ENCODE measurements at regions not wholly inside any gene's neighbourhood (a gene's known extent, or its start where the extent isn't known, plus 50 kb on each side); places are given as distances from the start of the nearest gene placed in this dataset.

DNA sequence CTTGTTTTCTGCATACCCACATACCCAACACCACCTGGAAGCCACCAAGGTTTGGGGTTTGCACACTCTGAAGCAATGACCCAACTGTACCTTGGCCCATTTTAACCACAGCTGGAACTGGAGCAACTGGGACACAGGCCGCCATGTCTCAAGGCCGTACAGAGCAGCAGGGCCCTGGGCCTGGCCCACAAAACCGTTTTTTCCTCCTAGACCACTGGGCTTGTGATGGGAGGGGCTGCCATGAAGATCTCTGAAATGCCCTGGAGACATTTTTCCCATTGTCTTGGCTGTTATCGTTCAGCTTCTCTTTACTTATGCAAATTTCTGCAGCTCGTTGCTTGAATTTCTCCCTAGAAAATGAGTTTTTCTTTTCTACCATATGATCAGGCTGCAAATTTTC lies 96.7 kb upstream of the PLEKHA5 start:
- no peak for DNase-seq
- in situ Hi-C loops (cut with MboI; ENCODE audit: low pct_unique_long_range_greater_than_20kb, low sequenced_read_pairs): no loop called here

- in situ Hi-C loops (cut with MboI; ENCODE audit: low pct_unique_long_range_greater_than_20kb, low sequenced_read_pairs): no loop called here
- no peak for DNase-seq
Observed at GRCh38 chr12:19033244-19033643, 96.3 kb upstream of the PLEKHA5 start.

DNA sequence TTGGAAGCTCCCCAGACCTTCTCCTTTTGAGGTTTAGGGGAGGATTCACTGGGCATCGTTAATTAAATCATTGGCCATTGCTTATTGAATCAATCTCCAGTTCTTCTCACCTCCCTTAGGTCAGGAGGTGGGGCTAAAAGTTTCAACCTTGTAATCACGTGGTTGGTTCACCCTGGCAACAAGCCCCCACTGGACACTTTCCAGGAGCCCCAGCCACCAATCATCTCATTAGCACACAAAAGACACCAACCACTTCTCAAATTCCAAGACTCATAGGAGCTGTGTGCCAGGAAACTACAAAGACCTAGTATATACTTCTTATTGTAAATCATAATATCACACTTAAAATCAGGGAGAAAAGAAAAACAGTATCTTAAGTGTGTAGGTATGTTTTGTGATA lies 94.6 kb upstream of the PLEKHA5 start:
- in situ Hi-C loops (cut with MboI; ENCODE audit: low pct_unique_long_range_greater_than_20kb, low sequenced_read_pairs): no loop called here

GRCh38 chr12:19035536-19035935 lies 94.0 kb upstream of the PLEKHA5 start:
- in situ Hi-C loops (cut with MboI; ENCODE audit: low pct_unique_long_range_greater_than_20kb, low sequenced_read_pairs): no loop called here
- DNase-seq: no peak

More for the DNA sequence above, 94.6 kb upstream of the PLEKHA5 start:
- DNase-seq: no peak

GRCh38 chr12:19036673-19037357 lies 92.7 kb upstream of the PLEKHA5 start:
- in situ Hi-C loops (cut with MboI; ENCODE audit: low pct_unique_long_range_greater_than_20kb, low sequenced_read_pairs): no loop called here
- DNase-seq: no peak

DNA sequence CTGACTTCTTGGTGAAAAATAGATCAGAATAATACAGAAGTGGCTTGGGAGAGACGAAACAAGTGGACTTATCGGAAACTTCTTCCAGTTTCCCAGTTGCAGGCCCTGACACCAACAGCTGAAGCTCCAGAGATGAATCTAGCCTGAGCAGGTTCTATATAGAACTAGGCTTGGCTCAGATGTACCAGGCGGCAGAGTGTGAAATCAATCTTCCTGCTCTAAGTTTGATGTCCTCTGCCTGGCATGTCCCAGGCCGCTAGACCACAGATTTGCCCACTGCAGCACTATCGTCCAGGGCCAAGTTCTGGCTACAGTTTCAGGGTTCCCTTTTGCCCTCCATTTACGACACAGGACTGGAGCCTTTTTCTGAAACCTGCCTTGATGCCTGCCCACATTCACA lies 91.3 kb upstream of the PLEKHA5 start:
- in situ Hi-C loops (cut with MboI; ENCODE audit: low pct_unique_long_range_greater_than_20kb, low sequenced_read_pairs): no loop called here
- no peak for DNase-seq

DNA sequence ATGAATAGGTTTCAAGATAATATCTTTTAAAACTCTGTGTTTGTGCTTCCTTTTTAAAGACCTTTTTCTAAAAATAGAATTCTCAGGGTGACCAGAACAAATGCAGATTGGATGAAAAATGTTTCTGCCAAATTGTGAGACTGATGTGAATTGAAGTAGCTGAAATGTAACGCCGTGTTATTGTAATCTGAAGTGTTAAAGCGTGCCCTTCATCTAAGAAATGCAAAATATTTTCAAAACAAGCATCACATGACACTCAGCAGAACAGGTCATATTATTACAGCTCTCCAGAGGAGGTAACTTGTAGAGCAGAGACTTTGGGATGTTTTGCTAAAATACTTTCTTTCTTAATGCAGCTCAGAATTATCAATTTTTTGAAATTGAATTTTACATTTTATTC lies 90.0 kb upstream of the PLEKHA5 start:
- in situ Hi-C loops (cut with MboI; ENCODE audit: low pct_unique_long_range_greater_than_20kb, low sequenced_read_pairs): no loop called here
- DNase-seq: no peak

DNA sequence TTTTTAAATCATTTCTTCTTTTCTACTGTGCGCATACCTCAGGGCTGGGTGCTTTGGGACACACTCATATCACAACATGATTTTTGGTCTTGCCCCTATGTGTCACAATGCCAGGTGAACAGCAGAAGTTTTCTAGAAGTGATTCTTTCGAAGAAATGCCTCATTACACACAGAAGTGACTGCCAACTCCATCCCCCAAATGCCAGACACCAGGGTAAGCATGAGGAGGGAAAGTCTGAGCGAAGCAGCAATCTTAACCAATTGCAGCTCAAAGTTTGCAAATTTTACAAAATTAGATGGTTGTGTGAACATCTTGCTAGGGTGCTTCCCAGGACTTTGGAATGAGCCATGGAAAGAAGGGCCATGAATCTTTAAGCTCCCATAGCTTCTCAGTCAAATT lies 87.3 kb upstream of the PLEKHA5 start:
- in situ Hi-C loops (cut with MboI; ENCODE audit: low pct_unique_long_range_greater_than_20kb, low sequenced_read_pairs): no loop called here
- no peak for DNase-seq

DNA sequence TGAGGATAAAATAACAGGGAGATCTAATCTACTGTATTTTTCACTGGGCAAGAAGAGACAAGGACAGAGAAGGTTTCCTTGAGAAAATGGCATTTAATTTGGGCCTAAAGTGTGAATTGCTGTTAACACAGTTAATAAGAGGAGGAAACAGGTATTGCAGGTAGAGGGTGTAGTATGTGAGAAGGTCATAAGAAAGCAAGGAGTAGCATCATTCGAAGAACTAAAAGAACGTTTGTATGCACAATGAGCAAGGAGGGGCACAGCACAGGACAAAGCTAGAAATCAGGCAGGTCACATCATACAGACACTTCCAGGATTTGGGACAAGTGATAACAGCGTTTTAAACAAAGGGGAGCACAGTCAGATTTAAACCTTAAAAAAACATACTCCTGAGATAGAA lies 85.1 kb upstream of the PLEKHA5 start:
- DNase-seq: no peak
- in situ Hi-C loops (cut with MboI; ENCODE audit: low pct_unique_long_range_greater_than_20kb, low sequenced_read_pairs): no loop called here

GRCh38 chr12:19044891-19045290 lies 84.6 kb upstream of the PLEKHA5 start:
- no peak for DNase-seq
- in situ Hi-C loops (cut with MboI; ENCODE audit: low pct_unique_long_range_greater_than_20kb, low sequenced_read_pairs): no loop called here

DNA sequence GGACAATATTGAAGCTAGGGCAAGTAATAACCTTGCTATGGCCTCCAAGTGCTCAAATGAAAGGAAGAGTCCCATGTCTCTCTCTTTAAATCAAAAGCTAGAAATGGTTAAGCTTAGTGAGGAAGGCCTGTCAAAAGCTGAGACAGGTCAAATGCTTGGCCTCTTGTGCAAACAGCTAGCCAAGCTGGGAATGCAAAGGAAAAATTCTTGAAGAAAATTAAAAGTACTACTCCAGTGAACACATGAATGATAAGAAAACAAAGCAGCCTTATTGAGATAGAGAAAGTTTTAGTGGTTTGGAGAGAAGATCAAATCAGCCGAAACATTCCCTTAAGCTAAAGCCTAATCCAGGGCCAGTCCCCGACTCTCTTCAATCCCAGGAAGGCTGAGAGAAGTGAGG lies 84.1 kb upstream of the PLEKHA5 start:
- DNase-seq: no peak
- in situ Hi-C loops (cut with MboI; ENCODE audit: low pct_unique_long_range_greater_than_20kb, low sequenced_read_pairs): no loop called here

GRCh38 chr12:19048943-19049342 lies 80.6 kb upstream of the PLEKHA5 start:
- DNase-seq: no peak
- in situ Hi-C loops (cut with MboI; ENCODE audit: low pct_unique_long_range_greater_than_20kb, low sequenced_read_pairs): no loop called here

DNA sequence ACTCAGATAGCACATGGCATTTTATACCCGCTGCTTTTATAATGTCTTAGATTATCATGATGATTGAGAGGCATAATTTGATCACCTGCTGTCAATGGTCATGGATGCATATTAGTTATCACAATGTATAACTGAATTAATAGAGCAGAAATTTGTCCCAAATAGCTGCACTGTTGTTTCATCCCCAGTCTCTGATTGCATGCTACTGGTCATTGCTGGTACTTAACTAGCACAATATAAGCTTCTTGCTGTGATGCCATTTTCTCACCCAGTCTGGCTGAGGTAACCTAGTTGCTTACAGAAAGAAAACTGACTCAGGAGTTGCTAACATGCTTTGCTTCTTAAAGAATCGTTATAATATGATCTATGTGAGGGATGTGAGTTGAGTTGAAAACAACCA lies 76.8 kb upstream of the PLEKHA5 start:
- DNase-seq: no peak
- in situ Hi-C loops (cut with MboI; ENCODE audit: low pct_unique_long_range_greater_than_20kb, low sequenced_read_pairs): no loop called here

GRCh38 chr12:19053218-19053617 lies 76.3 kb upstream of the PLEKHA5 start:
- DNase-seq: no peak
- in situ Hi-C loops (cut with MboI; ENCODE audit: low pct_unique_long_range_greater_than_20kb, low sequenced_read_pairs): no loop called here

DNA sequence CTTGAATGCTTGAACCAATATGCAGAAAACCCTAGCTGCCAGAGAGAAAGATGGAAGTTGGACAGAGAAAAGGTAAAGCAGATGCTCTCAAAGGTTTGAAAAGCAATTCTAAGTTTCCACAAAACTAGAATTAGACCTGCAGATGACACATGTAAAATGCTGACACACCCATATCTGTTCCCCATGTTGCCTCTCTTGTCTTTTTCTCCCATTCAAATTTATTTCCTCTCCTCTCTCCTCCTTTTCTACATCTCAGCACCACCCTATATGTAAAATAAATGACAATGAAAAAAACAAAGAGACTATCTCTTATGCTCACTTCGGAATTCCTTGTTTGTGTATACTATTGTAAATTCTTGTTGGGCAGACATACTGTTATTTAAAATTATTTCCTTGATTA lies 75.5 kb upstream of the PLEKHA5 start:
- no peak for DNase-seq
- in situ Hi-C loops (cut with MboI; ENCODE audit: low pct_unique_long_range_greater_than_20kb, low sequenced_read_pairs): no loop called here

- in situ Hi-C loops (cut with MboI; ENCODE audit: low pct_unique_long_range_greater_than_20kb, low sequenced_read_pairs): no loop called here
- no peak for DNase-seq
Observed at GRCh38 chr12:19055589-19055988, 73.9 kb upstream of the PLEKHA5 start.

DNA sequence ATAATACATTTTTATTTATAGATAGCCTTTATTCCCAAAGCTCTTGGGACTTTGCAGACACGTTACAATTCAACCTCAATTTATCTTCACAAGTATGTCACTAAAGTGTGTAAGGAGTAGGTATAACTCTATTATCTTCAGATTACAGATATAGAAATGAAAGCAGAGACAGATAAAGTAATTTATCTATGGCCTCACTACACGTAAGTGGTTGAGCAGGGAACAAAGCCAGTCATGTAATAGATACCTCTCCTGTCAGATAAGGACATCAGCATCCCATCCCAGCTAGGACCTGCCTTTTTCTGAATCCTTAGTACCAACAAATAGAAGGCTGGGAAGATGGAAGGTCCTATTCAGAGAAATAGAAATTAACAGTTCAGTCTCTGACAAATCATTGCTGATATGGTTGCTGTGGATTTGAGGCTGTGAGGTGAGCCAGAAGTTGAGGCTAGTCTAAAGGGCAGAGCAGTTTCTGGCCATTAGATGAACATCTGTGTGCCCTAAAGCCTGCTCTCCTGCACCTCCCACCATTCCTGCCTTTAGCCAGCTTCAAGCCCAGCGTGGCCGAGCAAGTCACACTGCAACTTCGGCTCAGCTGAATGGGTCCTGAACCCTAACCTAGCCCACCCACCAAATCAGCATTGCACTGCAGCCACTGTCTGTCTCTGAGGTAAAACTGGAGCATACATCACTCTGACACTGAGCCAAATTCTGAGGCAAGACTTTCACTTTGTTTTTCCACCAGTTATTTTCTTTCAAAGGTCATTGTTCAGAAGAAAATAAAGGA lies 71.1 kb upstream of the PLEKHA5 start:
- in situ Hi-C loops (cut with MboI; ENCODE audit: low pct_unique_long_range_greater_than_20kb, low sequenced_read_pairs): no loop called here
- DNase-seq: no peak

- no peak for DNase-seq
- in situ Hi-C loops (cut with MboI; ENCODE audit: low pct_unique_long_range_greater_than_20kb, low sequenced_read_pairs): no loop called here
Observed at GRCh38 chr12:19064713-19065112, 64.8 kb upstream of the PLEKHA5 start.

DNA sequence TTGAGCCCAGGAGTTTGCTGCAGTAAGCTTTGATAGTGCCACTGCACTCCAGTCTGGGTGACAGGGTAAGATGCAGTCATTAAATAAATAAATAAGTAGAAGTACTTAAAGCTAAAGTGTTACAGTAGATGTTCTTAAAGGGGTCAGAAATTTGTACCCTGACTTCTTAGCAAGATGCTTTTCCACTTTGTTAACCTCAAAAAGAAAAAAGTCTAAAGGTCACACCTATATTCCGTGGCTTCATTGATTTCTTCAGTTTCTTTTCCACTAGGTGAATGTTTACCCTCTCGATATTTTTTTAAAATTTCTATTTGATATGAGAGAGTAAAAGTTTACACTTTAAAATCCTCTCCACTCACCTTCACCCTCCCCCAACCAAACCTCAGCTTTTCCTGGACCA lies 64.3 kb upstream of the PLEKHA5 start:
- DNase-seq: no peak
- in situ Hi-C loops (cut with MboI; ENCODE audit: low pct_unique_long_range_greater_than_20kb, low sequenced_read_pairs): no loop called here

- in situ Hi-C loops (cut with MboI; ENCODE audit: low pct_unique_long_range_greater_than_20kb, low sequenced_read_pairs): no loop called here
Observed at GRCh38 chr12:19065871-19066270, 63.7 kb upstream of the PLEKHA5 start.

DNA sequence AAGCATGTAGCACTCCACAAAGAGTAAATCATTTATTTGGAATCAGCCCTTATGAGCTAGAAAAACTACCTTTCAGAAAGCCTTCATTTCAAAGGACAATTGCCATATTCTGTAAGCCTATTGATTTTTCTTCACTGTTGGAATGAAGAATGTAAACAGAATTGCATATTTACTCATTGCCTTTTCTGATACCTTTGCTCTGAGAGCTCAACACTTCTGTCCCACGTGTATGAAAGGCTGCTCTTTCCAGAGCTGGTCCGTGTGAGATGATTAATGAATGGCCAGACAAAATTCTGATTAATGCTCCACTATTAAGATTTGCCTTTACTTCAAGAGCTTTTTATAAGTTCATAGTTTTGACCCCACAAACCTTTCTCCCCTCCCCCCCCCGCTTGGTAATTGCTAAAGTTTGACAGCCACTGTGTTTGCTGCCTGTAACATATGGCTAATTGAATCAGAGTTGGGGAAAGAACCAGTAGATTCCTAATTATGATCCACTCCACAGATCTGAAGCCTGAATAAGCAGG lies 63.0 kb upstream of the PLEKHA5 start:
- in situ Hi-C loops (cut with MboI; ENCODE audit: low pct_unique_long_range_greater_than_20kb, low sequenced_read_pairs): no loop called here
- no peak for DNase-seq

More at GRCh38 chr12:19065871-19066270, 63.7 kb upstream of the PLEKHA5 start:
- DNase-seq: no peak

Measured in KBM-7 (cell line).